ENCODE measurements at regions not wholly inside any gene's neighbourhood (a gene's known extent, or its start where the extent isn't known, plus 50 kb on each side); places are given as distances from the start of the nearest gene placed in this dataset.

- H3K4me3 ChIP-seq (ENCODE audit: low read depth in 1 of 2, low read length in 2 of 2) = no peak overlapping the region
- no peaks in the 10 kb centered on the region for H3K9me3 ChIP-seq (ENCODE audit: control insufficient read depth in 2 of 2, insufficient read depth in 1 of 2, low read depth in 1 of 2, low read length in 1 of 2)
- no peaks in the 10 kb centered on the region for H3K27me3 ChIP-seq (ENCODE audit: control insufficient read depth in 1 of 2, insufficient read depth in 2 of 2, low read length in 2 of 2)
- no peaks in the 10 kb centered on the region for H3K36me3 ChIP-seq (ENCODE audit: control insufficient read depth in 2 of 2, insufficient read depth in 2 of 2, low read length in 1 of 2)
- no peak overlapping the region for H3K27ac ChIP-seq (ENCODE audit: low read depth in 2 of 2, low read length in 1 of 2)
- H3K4me1 ChIP-seq (ENCODE audit: control insufficient read depth in 2 of 2, insufficient read depth in 2 of 2, low read length in 1 of 2) = no peaks in the 10 kb centered on the region
These were observed 171.8 kb downstream of the CNTN3 start for GRCh38 chr3:74442683-74443082.

DNA sequence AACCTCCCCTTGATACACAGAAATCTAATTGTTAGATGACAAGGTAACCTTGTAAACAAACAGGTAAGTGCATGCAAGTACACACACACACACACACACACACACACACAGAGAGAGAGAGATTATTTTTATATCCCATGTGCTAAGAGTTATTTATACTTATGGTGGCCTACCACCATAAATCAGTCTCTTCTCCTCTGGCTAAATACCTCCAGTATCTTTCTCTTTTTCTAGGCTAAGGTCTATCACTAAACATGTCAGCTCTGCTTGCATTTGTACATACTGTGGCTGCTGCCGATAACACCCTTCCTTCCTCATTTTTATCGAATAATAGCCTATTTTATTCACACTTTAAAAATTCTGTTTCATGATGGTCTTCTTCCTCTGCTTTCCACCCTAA lies 172.4 kb downstream of the CNTN3 start:
- H3K4me3 ChIP-seq (ENCODE audit: low read depth in 1 of 2, low read length in 2 of 2) = no peak overlapping the region
- H3K27ac ChIP-seq (ENCODE audit: low read depth in 2 of 2, low read length in 1 of 2) = no peak overlapping the region
- H3K36me3 ChIP-seq (ENCODE audit: control insufficient read depth in 2 of 2, insufficient read depth in 2 of 2, low read length in 1 of 2) = no peaks in the 10 kb centered on the region
- H3K27me3 ChIP-seq (ENCODE audit: control insufficient read depth in 1 of 2, insufficient read depth in 2 of 2, low read length in 2 of 2) = no peaks in the 10 kb centered on the region
- no peaks in the 10 kb centered on the region for H3K4me1 ChIP-seq (ENCODE audit: control insufficient read depth in 2 of 2, insufficient read depth in 2 of 2, low read length in 1 of 2)
- WGBS, 2 donors = 70 to 75% methylated on average over 2 of the region's 2 CpGs
- H3K9me3 ChIP-seq (ENCODE audit: control insufficient read depth in 2 of 2, insufficient read depth in 1 of 2, low read depth in 1 of 2, low read length in 1 of 2) = no peaks in the 10 kb centered on the region

- Histone ChIP-seq H3K4me1 (ENCODE audit: control insufficient read depth in 2 of 2, insufficient read depth in 2 of 2, low read length in 1 of 2) (no peaks in the 10 kb centered on the region), H3K36me3 (ENCODE audit: control insufficient read depth in 2 of 2, insufficient read depth in 2 of 2, low read length in 1 of 2) (no peaks in the 10 kb centered on the region), H3K27me3 (ENCODE audit: control insufficient read depth in 1 of 2, insufficient read depth in 2 of 2, low read length in 2 of 2) (no peaks in the 10 kb centered on the region), H3K4me3 (ENCODE audit: low read depth in 1 of 2, low read length in 2 of 2) (no peak overlapping the region), H3K27ac (ENCODE audit: low read depth in 2 of 2, low read length in 1 of 2) (no peak overlapping the region), H3K9me3 (ENCODE audit: control insufficient read depth in 2 of 2, insufficient read depth in 1 of 2, low read depth in 1 of 2, low read length in 1 of 2) (no peaks in the 10 kb centered on the region)
- WGBS, 2 donors = 82 to 86% methylated on average over 4 of the region's 4 CpGs
These were observed 178.3 kb downstream of the CNTN3 start for GRCh38 chr3:74436184-74436583.

GRCh38 chr3:74435631-74436030 lies 178.8 kb downstream of the CNTN3 start:
- Histone ChIP-seq H3K9me3 (ENCODE audit: control insufficient read depth in 2 of 2, insufficient read depth in 1 of 2, low read depth in 1 of 2, low read length in 1 of 2) (no peaks in the 10 kb centered on the region), H3K27me3 (ENCODE audit: control insufficient read depth in 1 of 2, insufficient read depth in 2 of 2, low read length in 2 of 2) (no peaks in the 10 kb centered on the region), H3K4me3 (ENCODE audit: low read depth in 1 of 2, low read length in 2 of 2) (no peak overlapping the region), H3K36me3 (ENCODE audit: control insufficient read depth in 2 of 2, insufficient read depth in 2 of 2, low read length in 1 of 2) (no peaks in the 10 kb centered on the region), H3K27ac (ENCODE audit: low read depth in 2 of 2, low read length in 1 of 2) (no peak overlapping the region), H3K4me1 (ENCODE audit: control insufficient read depth in 2 of 2, insufficient read depth in 2 of 2, low read length in 1 of 2) (no peaks in the 10 kb centered on the region)
- WGBS, 2 donors = 61 to 62% methylated on average over 3 of the region's 3 CpGs

DNA sequence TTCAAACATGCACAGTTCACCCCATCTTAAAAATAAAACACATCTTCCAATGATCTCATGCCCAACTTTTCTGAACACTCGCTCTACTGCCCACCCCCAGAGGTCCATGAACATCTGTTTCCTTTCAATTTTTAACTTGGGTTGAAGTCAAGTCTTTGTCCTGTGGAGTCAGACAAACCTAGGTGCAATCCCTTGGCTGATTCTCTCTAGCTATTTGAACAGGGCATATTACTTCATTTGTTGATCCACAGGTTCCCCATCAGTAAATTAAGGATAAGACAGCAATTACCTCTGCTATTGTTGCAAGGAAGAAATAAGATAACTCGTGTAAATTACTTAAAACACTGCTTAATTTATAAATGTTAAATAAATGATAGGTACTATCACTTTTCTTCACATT lies 180.1 kb downstream of the CNTN3 start:
- no peak overlapping the region for H3K4me3 ChIP-seq (ENCODE audit: low read depth in 1 of 2, low read length in 2 of 2)
- H3K9me3 ChIP-seq (ENCODE audit: control insufficient read depth in 2 of 2, insufficient read depth in 1 of 2, low read depth in 1 of 2, low read length in 1 of 2) = no peaks in the 10 kb centered on the region
- H3K27me3 ChIP-seq (ENCODE audit: control insufficient read depth in 1 of 2, insufficient read depth in 2 of 2, low read length in 2 of 2) = no peaks in the 10 kb centered on the region
- H3K27ac ChIP-seq (ENCODE audit: low read depth in 2 of 2, low read length in 1 of 2) = no peak overlapping the region
- 62 to 72% methylated on average over 2 of the region's 2 CpGs for WGBS, 2 donors
- H3K36me3 ChIP-seq (ENCODE audit: control insufficient read depth in 2 of 2, insufficient read depth in 2 of 2, low read length in 1 of 2) = no peaks in the 10 kb centered on the region
- H3K4me1 ChIP-seq (ENCODE audit: control insufficient read depth in 2 of 2, insufficient read depth in 2 of 2, low read length in 1 of 2) = no peaks in the 10 kb centered on the region

DNA sequence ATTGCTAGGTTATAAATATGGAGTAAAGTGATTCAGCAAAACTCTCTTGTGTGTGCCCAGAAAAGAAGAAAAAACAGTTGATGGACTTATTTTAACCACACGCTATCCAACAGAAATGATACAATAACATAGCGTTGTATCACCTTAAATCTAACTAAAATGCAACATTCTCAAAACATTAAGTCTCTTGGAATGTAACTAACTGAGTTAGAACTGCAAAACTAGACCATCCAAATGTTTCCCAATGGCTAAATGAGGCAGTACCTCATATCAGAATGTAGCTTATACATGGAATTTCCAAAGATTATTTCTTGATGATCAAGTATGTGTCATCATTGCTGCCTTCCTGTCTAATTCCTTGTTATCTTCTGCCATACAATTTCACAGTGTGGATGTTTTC lies 187.9 kb downstream of the CNTN3 start:
- no peak overlapping the region for H3K27ac ChIP-seq (ENCODE audit: low read depth in 2 of 2, low read length in 1 of 2)
- H3K9me3 ChIP-seq (ENCODE audit: control insufficient read depth in 2 of 2, insufficient read depth in 1 of 2, low read depth in 1 of 2, low read length in 1 of 2) = no peaks in the 10 kb centered on the region
- H3K36me3 ChIP-seq (ENCODE audit: control insufficient read depth in 2 of 2, insufficient read depth in 2 of 2, low read length in 1 of 2) = no peaks in the 10 kb centered on the region
- H3K27me3 ChIP-seq (ENCODE audit: control insufficient read depth in 1 of 2, insufficient read depth in 2 of 2, low read length in 2 of 2) = no peaks in the 10 kb centered on the region
- no peak overlapping the region for H3K4me3 ChIP-seq (ENCODE audit: low read depth in 1 of 2, low read length in 2 of 2)
- no peaks in the 10 kb centered on the region for H3K4me1 ChIP-seq (ENCODE audit: control insufficient read depth in 2 of 2, insufficient read depth in 2 of 2, low read length in 1 of 2)
- WGBS, 2 donors = 91 to 93% methylated on average over 2 of the region's 2 CpGs

DNA sequence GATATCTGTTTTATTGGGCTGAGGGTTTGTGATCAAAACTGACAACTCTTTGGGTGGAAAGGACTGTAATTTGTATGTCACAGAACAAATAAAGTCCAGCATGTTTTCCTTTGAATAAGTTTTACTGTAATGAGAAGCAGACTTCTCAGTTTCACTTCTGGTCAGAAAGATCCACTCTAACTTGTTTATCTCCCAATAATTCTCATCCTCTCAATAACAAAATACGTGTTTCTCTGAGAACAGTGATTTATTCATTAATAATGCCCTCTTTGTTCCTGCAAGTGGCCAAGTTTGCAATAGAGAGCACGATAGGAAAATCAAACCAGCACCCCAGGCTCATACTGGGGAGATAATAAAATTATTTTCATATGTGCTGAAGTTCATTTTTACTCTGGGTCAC lies 190.6 kb downstream of the CNTN3 start:
- Histone ChIP-seq H3K9me3 (ENCODE audit: control insufficient read depth in 2 of 2, insufficient read depth in 1 of 2, low read depth in 1 of 2, low read length in 1 of 2) (no peaks in the 10 kb centered on the region), H3K36me3 (ENCODE audit: control insufficient read depth in 2 of 2, insufficient read depth in 2 of 2, low read length in 1 of 2) (no peaks in the 10 kb centered on the region), H3K27me3 (ENCODE audit: control insufficient read depth in 1 of 2, insufficient read depth in 2 of 2, low read length in 2 of 2) (no peaks in the 10 kb centered on the region), H3K4me1 (ENCODE audit: control insufficient read depth in 2 of 2, insufficient read depth in 2 of 2, low read length in 1 of 2) (no peaks in the 10 kb centered on the region), H3K27ac (ENCODE audit: low read depth in 2 of 2, low read length in 1 of 2) (no peak overlapping the region), H3K4me3 (ENCODE audit: low read depth in 1 of 2, low read length in 2 of 2) (no peak overlapping the region)
- WGBS, 2 donors = 62 to 64% methylated on average over 2 of the region's 2 CpGs

DNA sequence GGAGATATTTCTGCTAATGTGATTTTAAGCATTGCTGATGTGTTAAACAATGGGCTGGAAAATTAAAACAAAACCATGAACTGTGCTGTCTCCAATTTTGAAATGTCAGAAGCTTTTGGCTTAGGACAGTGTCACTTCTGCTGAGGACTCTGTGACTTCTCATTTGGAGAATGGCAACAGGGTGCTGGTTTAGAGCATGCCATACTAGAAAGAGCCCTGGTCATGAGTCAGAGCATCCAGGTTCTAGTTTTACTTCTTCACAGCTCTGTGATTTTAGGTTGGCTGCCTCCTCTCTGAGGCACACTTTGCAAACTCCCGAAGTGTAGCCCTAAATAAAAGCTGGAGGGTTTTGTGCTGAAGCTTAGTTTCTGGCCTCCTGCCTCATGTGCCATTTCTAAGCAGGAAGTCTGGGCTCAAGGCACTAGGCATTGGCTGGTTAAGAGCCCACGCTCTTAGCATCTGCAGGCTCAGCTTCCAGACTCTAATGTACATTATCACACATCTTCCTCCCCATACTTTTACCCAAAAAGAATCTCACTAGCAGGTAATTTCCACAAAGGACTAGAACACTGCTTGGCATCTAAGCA lies 193.8 kb downstream of the CNTN3 start:
- no peak overlapping the region for H3K4me3 ChIP-seq (ENCODE audit: low read depth in 1 of 2, low read length in 2 of 2)
- 62 to 64% methylated on average over 2 of the region's 2 CpGs for WGBS, 2 donors
- no peak overlapping the region for H3K27ac ChIP-seq (ENCODE audit: low read depth in 2 of 2, low read length in 1 of 2)
- no peaks in the 10 kb centered on the region for H3K4me1 ChIP-seq (ENCODE audit: control insufficient read depth in 2 of 2, insufficient read depth in 2 of 2, low read length in 1 of 2)
- H3K27me3 ChIP-seq (ENCODE audit: control insufficient read depth in 1 of 2, insufficient read depth in 2 of 2, low read length in 2 of 2) = no peaks in the 10 kb centered on the region
- no peaks in the 10 kb centered on the region for H3K36me3 ChIP-seq (ENCODE audit: control insufficient read depth in 2 of 2, insufficient read depth in 2 of 2, low read length in 1 of 2)
- no peaks in the 10 kb centered on the region for H3K9me3 ChIP-seq (ENCODE audit: control insufficient read depth in 2 of 2, insufficient read depth in 1 of 2, low read depth in 1 of 2, low read length in 1 of 2)

- Histone ChIP-seq H3K36me3 (ENCODE audit: control insufficient read depth in 2 of 2, insufficient read depth in 2 of 2, low read length in 1 of 2) (no peaks in the 10 kb centered on the region), H3K4me3 (ENCODE audit: low read depth in 1 of 2, low read length in 2 of 2) (no peak overlapping the region), H3K27me3 (ENCODE audit: control insufficient read depth in 1 of 2, insufficient read depth in 2 of 2, low read length in 2 of 2) (no peaks in the 10 kb centered on the region), H3K4me1 (ENCODE audit: control insufficient read depth in 2 of 2, insufficient read depth in 2 of 2, low read length in 1 of 2) (no peaks in the 10 kb centered on the region), H3K27ac (ENCODE audit: low read depth in 2 of 2, low read length in 1 of 2) (no peak overlapping the region), H3K9me3 (ENCODE audit: control insufficient read depth in 2 of 2, insufficient read depth in 1 of 2, low read depth in 1 of 2, low read length in 1 of 2) (no peaks in the 10 kb centered on the region)
- WGBS, 2 donors = 70 to 77% methylated on average over 3 of the region's 3 CpGs
These were observed 198.7 kb downstream of the CNTN3 start for GRCh38 chr3:74415731-74416130.

DNA sequence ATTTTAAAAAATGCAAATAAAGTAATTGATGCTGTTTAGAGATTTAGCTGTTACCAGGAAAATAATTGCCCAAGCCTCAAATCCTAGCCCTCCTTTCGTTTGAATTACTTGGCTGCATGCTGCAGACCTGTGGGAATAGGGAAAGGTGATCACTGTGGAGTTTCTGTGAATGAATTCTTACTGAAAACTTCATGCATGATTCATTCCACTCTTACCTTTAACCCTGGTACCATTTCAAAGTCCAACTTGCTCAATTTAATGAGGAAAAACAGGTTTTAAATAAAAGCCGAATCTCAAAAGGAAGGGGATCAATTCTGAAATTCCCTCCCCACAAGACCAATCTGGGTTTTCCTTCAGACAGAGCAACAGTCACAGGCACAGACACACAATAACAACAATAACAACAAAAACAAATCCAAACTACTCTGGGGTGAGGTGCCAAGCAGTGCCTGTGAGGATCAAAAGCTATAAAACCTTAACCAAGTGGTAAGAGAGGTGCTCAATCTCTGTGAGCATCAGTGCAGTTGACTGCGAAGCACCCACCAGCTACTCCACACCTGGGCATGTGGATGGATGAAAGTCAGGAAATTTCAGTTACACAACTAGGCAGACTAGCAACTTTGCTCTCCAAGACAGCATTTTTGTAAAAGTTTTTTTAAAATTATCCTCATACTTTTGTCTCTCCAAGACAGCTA lies 200.8 kb downstream of the CNTN3 start:
- Histone ChIP-seq H3K9me3 (ENCODE audit: control insufficient read depth in 2 of 2, insufficient read depth in 1 of 2, low read depth in 1 of 2, low read length in 1 of 2) (no peaks in the 10 kb centered on the region), H3K27me3 (ENCODE audit: control insufficient read depth in 1 of 2, insufficient read depth in 2 of 2, low read length in 2 of 2) (no peaks in the 10 kb centered on the region), H3K4me3 (ENCODE audit: low read depth in 1 of 2, low read length in 2 of 2) (no peak overlapping the region), H3K27ac (ENCODE audit: low read depth in 2 of 2, low read length in 1 of 2) (no peak overlapping the region), H3K36me3 (ENCODE audit: control insufficient read depth in 2 of 2, insufficient read depth in 2 of 2, low read length in 1 of 2) (no peaks in the 10 kb centered on the region), H3K4me1 (ENCODE audit: control insufficient read depth in 2 of 2, insufficient read depth in 2 of 2, low read length in 1 of 2) (no peaks in the 10 kb centered on the region)
- 43 to 53% methylated on average over 3 of the region's 3 CpGs for WGBS, 2 donors
